SK-N-SH treated with all-trans-retinoic acid at 6 μM for 48 hours (cell line): ENCODE measurements at regions not wholly inside any gene's neighbourhood (a gene's known extent, or its start where the extent isn't known, plus 50 kb on each side); places are given as distances from the start of the nearest gene placed in this dataset.

Experiments
- GLIS3 ChIP-seq: fragments of 250-450 bp; sonication (Bioruptor Pico); IDR thresholded peaks from 2 replicates; pipeline ENCODE4 v1.5.0; 2020; ENCODE audit warnings: mild to moderate bottlenecking, moderate library complexity
- ZC3H10 ChIP-seq: fragments of 250-450 bp; sonication (Bioruptor Pico); IDR thresholded peaks from 2 replicates; pipeline ENCODE4 v1.5.1; 2021; ENCODE audit warnings: mild to moderate bottlenecking, moderate library complexity
- ZFP3 ChIP-seq: fragments of 250-450 bp; sonication (Bioruptor Pico); IDR thresholded peaks from 2 replicates; pipeline ENCODE4 v1.5.0; 2020; ENCODE audit warnings: mild to moderate bottlenecking, moderate library complexity
- ZNF565 ChIP-seq: fragments of 450-650 bp; formaldehyde crosslinking; conservative IDR thresholded peaks from 2 replicates; pipeline ENCODE4 v1.5.0; 2020; ENCODE audit warnings: low read depth, mild to moderate bottlenecking, moderate library complexity
- TF ChIP-seq, protein P1 (sequence below): fragments of 250-450 bp; sonication (Bioruptor Pico); IDR thresholded peaks from 2 replicates; pipeline ENCODE4 v1.8.0; 2020; ENCODE audit warnings: mild to moderate bottlenecking, moderate library complexity, borderline replicate concordance
- TF ChIP-seq, protein P2 (sequence below): fragments of 250-450 bp; sonication (Bioruptor Pico); IDR thresholded peaks from 2 replicates; pipeline ENCODE4 v1.8.0; 2021; ENCODE audit warnings: low read depth, mild to moderate bottlenecking, moderate library complexity, borderline replicate concordance

DNA sequence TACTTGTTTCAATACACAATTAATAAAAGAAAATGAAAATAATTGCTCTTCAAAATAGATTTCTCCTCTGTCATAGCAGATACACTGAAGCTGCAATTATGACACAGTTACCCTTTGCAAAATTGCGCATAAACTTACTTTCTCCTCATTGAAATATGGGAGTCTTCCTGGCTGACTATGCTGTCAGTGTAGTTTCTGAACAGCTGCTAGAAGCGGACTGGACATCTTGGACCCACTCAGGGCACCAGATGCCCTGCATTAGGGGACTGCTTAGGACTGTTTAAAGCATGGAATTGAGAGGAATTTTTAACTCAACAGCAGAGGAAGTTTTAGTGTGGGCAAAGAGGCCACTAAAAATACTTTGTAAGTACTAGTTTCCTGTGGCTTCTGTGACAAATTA is 454.9 kb downstream of the ATP23 start:
- no peak for TF ChIP-seq ZNF565
- TF ChIP-seq, protein P1, sequence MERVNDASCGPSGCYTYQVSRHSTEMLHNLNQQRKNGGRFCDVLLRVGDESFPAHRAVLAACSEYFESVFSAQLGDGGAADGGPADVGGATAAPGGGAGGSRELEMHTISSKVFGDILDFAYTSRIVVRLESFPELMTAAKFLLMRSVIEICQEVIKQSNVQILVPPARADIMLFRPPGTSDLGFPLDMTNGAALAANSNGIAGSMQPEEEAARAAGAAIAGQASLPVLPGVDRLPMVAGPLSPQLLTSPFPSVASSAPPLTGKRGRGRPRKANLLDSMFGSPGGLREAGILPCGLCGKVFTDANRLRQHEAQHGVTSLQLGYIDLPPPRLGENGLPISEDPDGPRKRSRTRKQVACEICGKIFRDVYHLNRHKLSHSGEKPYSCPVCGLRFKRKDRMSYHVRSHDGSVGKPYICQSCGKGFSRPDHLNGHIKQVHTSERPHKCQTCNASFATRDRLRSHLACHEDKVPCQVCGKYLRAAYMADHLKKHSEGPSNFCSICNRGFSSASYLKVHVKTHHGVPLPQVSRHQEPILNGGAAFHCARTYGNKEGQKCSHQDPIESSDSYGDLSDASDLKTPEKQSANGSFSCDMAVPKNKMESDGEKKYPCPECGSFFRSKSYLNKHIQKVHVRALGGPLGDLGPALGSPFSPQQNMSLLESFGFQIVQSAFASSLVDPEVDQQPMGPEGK (CRISPR knock-in tag), result no peak
- TF ChIP-seq ZC3H10 (CRISPR knock-in tag), result no peak
- TF ChIP-seq, protein P2, sequence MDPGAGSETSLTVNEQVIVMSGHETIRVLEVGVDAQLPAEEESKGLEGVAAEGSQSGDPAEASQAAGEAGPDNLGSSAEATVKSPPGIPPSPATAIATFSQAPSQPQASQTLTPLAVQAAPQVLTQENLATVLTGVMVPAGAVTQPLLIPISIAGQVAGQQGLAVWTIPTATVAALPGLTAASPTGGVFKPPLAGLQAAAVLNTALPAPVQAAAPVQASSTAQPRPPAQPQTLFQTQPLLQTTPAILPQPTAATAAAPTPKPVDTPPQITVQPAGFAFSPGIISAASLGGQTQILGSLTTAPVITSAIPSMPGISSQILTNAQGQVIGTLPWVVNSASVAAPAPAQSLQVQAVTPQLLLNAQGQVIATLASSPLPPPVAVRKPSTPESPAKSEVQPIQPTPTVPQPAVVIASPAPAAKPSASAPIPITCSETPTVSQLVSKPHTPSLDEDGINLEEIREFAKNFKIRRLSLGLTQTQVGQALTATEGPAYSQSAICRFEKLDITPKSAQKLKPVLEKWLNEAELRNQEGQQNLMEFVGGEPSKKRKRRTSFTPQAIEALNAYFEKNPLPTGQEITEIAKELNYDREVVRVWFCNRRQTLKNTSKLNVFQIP (CRISPR knock-in tag), result no peak
- TF ChIP-seq GLIS3 (CRISPR knock-in tag), result no peak
- TF ChIP-seq ZFP3 (CRISPR knock-in tag), result no peak
